ENCODE measurements at regions not wholly inside any gene's neighbourhood (a gene's known extent, or its start where the extent isn't known, plus 50 kb on each side); places are given as distances from the start of the nearest gene placed in this dataset.

DNA sequence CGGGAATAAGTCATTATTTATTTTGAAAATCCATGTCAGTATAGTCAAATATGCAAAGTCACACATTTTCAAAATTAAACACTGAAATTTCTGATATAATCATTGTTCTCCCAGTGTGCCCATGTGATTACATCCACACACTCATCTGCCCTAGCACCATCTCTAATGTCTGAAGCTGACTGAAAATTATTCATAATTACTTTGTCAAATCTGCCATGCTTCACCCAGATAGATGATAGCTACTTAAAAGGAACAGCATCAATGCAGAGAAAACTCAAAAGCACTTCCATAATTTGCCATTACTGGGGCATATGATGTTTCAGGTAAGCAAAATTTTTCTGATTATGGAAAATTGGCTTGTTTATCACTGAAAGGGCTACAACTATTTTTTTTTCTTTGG lies 1433.3 kb upstream of the IGFBP7 start:
- in situ Hi-C loops (cut with MboI; ENCODE audit: low sequenced_read_pairs, unreplicated experiment) = no loop called here
- no peak for DNase-seq (ENCODE audit: low spot score)

DNA sequence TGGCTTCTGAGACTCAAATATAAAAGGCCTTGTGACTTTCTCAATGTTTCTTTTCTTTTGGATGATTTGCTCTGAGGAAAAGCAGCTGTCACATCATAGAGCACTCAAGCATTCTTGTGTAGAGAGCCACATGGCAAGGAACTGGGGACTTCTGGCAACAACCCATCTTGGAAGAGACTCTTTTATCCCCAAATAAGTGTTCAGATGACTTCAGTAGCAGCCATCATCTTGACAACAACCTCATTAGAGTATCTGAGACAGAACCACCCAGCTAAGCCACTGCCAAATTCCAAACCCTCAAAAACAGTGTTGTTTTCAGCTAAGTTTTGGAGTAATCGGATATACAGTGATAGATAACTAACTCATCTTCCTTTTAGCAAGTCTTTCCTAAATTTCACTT lies 1431.7 kb upstream of the IGFBP7 start:
- in situ Hi-C loops (cut with MboI; ENCODE audit: low sequenced_read_pairs, unreplicated experiment) = no loop called here
- TF ChIP-seq, protein P1, sequence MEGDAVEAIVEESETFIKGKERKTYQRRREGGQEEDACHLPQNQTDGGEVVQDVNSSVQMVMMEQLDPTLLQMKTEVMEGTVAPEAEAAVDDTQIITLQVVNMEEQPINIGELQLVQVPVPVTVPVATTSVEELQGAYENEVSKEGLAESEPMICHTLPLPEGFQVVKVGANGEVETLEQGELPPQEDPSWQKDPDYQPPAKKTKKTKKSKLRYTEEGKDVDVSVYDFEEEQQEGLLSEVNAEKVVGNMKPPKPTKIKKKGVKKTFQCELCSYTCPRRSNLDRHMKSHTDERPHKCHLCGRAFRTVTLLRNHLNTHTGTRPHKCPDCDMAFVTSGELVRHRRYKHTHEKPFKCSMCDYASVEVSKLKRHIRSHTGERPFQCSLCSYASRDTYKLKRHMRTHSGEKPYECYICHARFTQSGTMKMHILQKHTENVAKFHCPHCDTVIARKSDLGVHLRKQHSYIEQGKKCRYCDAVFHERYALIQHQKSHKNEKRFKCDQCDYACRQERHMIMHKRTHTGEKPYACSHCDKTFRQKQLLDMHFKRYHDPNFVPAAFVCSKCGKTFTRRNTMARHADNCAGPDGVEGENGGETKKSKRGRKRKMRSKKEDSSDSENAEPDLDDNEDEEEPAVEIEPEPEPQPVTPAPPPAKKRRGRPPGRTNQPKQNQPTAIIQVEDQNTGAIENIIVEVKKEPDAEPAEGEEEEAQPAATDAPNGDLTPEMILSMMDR (IDR thresholded peaks at IDR 0.05; ENCODE audit: borderline replicate concordance, control extremely low read depth, extremely low read depth, insufficient read depth, missing control alignments) = no peak
- DNase-seq (ENCODE audit: low spot score) = no peak

More for the DNA sequence above, 1433.3 kb upstream of the IGFBP7 start:
- TF ChIP-seq, protein P1 (IDR thresholded peaks at IDR 0.05; ENCODE audit: borderline replicate concordance, control extremely low read depth, extremely low read depth, insufficient read depth, missing control alignments) = no peak

DNA sequence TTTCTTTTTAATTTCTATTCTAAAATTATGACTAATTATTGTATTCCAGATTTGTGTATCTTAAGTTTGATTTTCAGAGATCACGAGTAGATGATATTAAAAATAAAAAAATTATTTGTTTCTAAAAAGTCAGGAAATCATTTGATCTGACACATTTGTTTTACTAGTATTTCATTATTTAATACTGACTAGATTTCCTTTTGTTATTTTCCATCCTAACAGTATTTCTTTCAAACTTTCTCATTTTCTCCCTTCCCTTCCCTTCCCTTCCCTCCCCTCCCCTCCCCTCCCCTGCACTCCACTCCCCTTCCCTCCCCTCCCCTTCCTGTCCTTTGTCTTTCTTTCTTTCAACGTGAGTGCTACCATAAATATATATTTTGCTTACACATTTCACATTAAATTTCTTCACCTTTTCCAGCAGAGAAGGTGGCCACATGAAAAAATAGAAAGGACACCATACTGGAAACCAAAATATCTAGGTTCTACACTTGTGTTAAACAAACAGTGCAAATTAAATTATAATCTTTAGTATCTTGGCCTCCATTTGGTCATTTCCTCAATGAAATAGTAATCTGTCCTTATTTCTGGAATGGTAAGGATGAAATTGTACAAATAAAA lies 1412.7 kb upstream of the IGFBP7 start:
- TF ChIP-seq, protein P1 (IDR thresholded peaks at IDR 0.05; ENCODE audit: borderline replicate concordance, control extremely low read depth, extremely low read depth, insufficient read depth, missing control alignments) = no peak
- no peak for DNase-seq (ENCODE audit: low spot score)
- in situ Hi-C loops (cut with MboI; ENCODE audit: low sequenced_read_pairs, unreplicated experiment) = no loop called here

DNA sequence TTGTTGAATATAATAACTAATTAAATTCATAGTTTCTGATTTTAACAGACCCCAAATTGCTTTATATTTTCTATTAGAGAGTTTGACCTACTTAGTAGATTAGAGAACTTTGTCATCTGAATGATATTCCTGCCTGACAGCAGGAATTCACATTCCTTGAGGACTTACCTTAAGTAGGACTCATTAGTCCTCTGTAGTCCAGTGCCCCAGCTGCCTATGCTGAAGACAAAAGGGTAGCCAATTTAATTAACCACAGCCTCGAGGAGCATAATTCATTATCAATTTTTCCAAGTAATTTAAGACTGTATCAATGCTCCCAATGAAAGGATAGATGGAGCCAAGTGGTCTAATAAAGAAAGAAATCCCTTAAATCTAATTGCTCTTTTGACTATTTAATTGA lies 1405.0 kb upstream of the IGFBP7 start:
- TF ChIP-seq, protein P1 (IDR thresholded peaks at IDR 0.05; ENCODE audit: borderline replicate concordance, control extremely low read depth, extremely low read depth, insufficient read depth, missing control alignments) = no peak
- DNase-seq (ENCODE audit: low spot score) = no peak
- in situ Hi-C loops (cut with MboI; ENCODE audit: low sequenced_read_pairs, unreplicated experiment) = no loop called here

GRCh38 chr4:58514299-58514698 lies 1404.1 kb upstream of the IGFBP7 start:
- in situ Hi-C loops (cut with MboI; ENCODE audit: low sequenced_read_pairs, unreplicated experiment) = no loop called here
- TF ChIP-seq, protein P1 (IDR thresholded peaks at IDR 0.05; ENCODE audit: borderline replicate concordance, control extremely low read depth, extremely low read depth, insufficient read depth, missing control alignments) = no peak
- no peak for DNase-seq (ENCODE audit: low spot score)

GRCh38 chr4:58510652-58511051 lies 1400.5 kb upstream of the IGFBP7 start:
- DNase-seq (ENCODE audit: low spot score) = no peak
- TF ChIP-seq, protein P1 (IDR thresholded peaks at IDR 0.05; ENCODE audit: borderline replicate concordance, control extremely low read depth, extremely low read depth, insufficient read depth, missing control alignments) = no peak
- in situ Hi-C loops (cut with MboI; ENCODE audit: low sequenced_read_pairs, unreplicated experiment) = no loop called here
